HCT116 (cell line): ENCODE measurements at regions not wholly inside any gene's neighbourhood (a gene's known extent, or its start where the extent isn't known, plus 50 kb on each side); places are given as distances from the start of the nearest gene placed in this dataset.

Source experiments
- ATAC-seq: fragments of 200-7000 bp; cut with Tn5 transposase; 2 replicates; pipeline ENCODE4 v1.9.1; 2020; ENCODE audit warnings: mild to moderate bottlenecking, moderate library complexity
- BruUV-seq: library from RNA; stranded (reverse); fragments of 400-500 nt; replicated peaks from 2 replicates; lab custom pipeline; 2021; lab: Mats Ljungman, UMichigan
- CTCF ChIA-PET: fragments of 300-600 bp; sonication (Branson Sonifier 250); formaldehyde crosslinking; loops from one replicate; lab custom pipeline; 2021; ENCODE audit warnings: antibody characterized with exemption; lab: Charles Lee
- POLR2A ChIA-PET: fragments of 300-600, 350-600 bp; sonication (Branson Sonifier 250); formaldehyde crosslinking; loops from one replicate; lab custom pipeline; 2021; ENCODE audit warnings: antibody characterized with exemption; lab: Charles Lee
- RAD21 ChIA-PET, 2 experiments: fragments of 300-600 bp; sonication (Branson Sonifier 250); formaldehyde crosslinking; loops; one replicate each; lab custom pipeline; 2023; ENCODE audit warnings: low total read pairs in 2 of 2; ENCODE audit not compliant: uncharacterized antibody in 2 of 2, unreplicated experiment in 2 of 2, low non-redundant PET in 1 of 2; lab: Charles Lee
- DNase-seq: peaks from one replicate; pipeline ENCODE4 v3.0.0-alpha.2; 2010; ENCODE audit warnings: low read depth, low spot score
- H2AFZ ChIP-seq: fragments of 200-600 bp; shearing (Covaris generic), sonication (generic); 2 replicates; pipeline ENCODE4 v1.6.1; 2017; ENCODE audit warnings: low read depth, mixed run types, mixed read lengths, antibody characterized with exemption, low read length; ENCODE audit not compliant: poor library complexity, severe bottlenecking
- H3K27ac ChIP-seq: 2 replicates; pipeline ENCODE4 v1.5.1; 2012; ENCODE audit warnings: low read depth, low read length
- H3K27me3 ChIP-seq: fragments of 200-600 bp; sonication (generic); 2 replicates; pipeline ENCODE4 v1.6.1; 2016; ENCODE audit warnings: mixed run types, low read length, mixed read lengths; ENCODE audit not compliant: insufficient read depth
- H3K36me3 ChIP-seq, 2 experiments: fragments of 200-500 bp in 1 of 2; fragments of 200-600 bp in 1 of 2; sonication (Bioruptor generic) in 1 of 2; sonication (generic) in 1 of 2; 2 replicates each; pipeline versions ENCODE4 v1.5.1 to v1.6.1; 2014 to 2016; ENCODE audit warnings: low read length in 2 of 2, inconsistent platforms in 1 of 2, mixed read lengths in 1 of 2, mixed run types in 1 of 2; ENCODE audit not compliant: insufficient read depth in 2 of 2, control insufficient read depth in 1 of 2
- H3K4me1 ChIP-seq, 2 experiments: fragments of 200-600 bp in 1 of 2; sonication (generic) in 1 of 2; 2 replicates each; pipeline versions ENCODE4 v1.5.1 to v1.6.1; 2012 to 2017; ENCODE audit warnings: low read length in 2 of 2, inconsistent platforms in 1 of 2, mild to moderate bottlenecking in 1 of 2, mixed read lengths in 1 of 2, mixed run types in 1 of 2, moderate library complexity in 1 of 2; ENCODE audit not compliant: insufficient read depth in 2 of 2, control insufficient read depth in 1 of 2
- H3K4me2 ChIP-seq: fragments of 200-600 bp; sonication (generic); 2 replicates; pipeline ENCODE4 v1.6.1; 2017; ENCODE audit warnings: mixed run types, low read length, mixed read lengths
- H3K4me3 ChIP-seq, 2 experiments: fragments of 200-600 bp in 1 of 2; sonication (generic) in 1 of 2; replicated peaks in 1 of 2; 2 replicates each; pipeline ENCODE4 v1.5.1; 2011 to 2016; ENCODE audit warnings: low read length in 2 of 2, control low read depth in 1 of 2, low read depth in 1 of 2, mild to moderate bottlenecking in 1 of 2, mixed read lengths in 1 of 2, mixed run types in 1 of 2
- H3K79me2 ChIP-seq: fragments of 200-600 bp; sonication (generic); 2 replicates; pipeline ENCODE4 v1.6.1; 2017; ENCODE audit warnings: mild to moderate bottlenecking, mixed run types, low read length, moderate library complexity, mixed read lengths; ENCODE audit not compliant: insufficient read depth
- H3K9ac ChIP-seq: fragments of 200-600 bp; sonication (generic); 2 replicates; pipeline ENCODE4 v1.6.1; 2016; ENCODE audit warnings: low read length, mixed read lengths
- H3K9me2 ChIP-seq: fragments of 200-600 bp; sonication (generic), shearing (Covaris generic); 2 replicates; pipeline ENCODE4 v1.6.1; 2017; ENCODE audit warnings: mixed run types, mild to moderate bottlenecking, moderate library complexity; ENCODE audit not compliant: insufficient read depth
- H3K9me3 ChIP-seq, 2 experiments: fragments of 200-500 bp in 1 of 2; fragments of 200-600 bp in 1 of 2; sonication (Bioruptor generic) in 1 of 2; sonication (generic) in 1 of 2; 2 replicates each; pipeline ENCODE4 v1.6.1; 2014 to 2017; ENCODE audit warnings: low read length in 2 of 2, mixed read lengths in 2 of 2, inconsistent platforms in 1 of 2, low read depth in 1 of 2, mild to moderate bottlenecking in 1 of 2, mixed run types in 1 of 2, moderate library complexity in 1 of 2; ENCODE audit not compliant: control insufficient read depth in 1 of 2, insufficient read depth in 1 of 2
- H4K20me1 ChIP-seq: fragments of 200-600 bp; sonication (generic), shearing (Covaris generic); 2 replicates; pipeline ENCODE4 v1.6.1; 2017; ENCODE audit warnings: mixed run types, mild to moderate bottlenecking, moderate library complexity; ENCODE audit not compliant: insufficient read depth
- CBX3 ChIP-seq: IDR thresholded peaks from 2 replicates; pipeline ENCODE4 v1.6.1; 2012; ENCODE audit warnings: low read depth
- EGR1 ChIP-seq: IDR thresholded peaks from 2 replicates; pipeline ENCODE4 v1.6.1; 2012; ENCODE audit warnings: low read depth
- ELF1 ChIP-seq: IDR thresholded peaks from 2 replicates; pipeline ENCODE4 v1.6.1; 2012; ENCODE audit warnings: low read depth, borderline replicate concordance
- EZH2 ChIP-seq: fragments of 200-600 bp; sonication (generic); IDR thresholded peaks from 2 replicates; pipeline ENCODE4 v1.6.1; 2017; ENCODE audit warnings: antibody characterized with exemption, mixed run types
- EZH2phosphoT487 ChIP-seq: fragments of 200-600 bp; IDR thresholded peaks from 2 replicates; pipeline ENCODE4 v1.6.1; 2018; ENCODE audit warnings: antibody characterized with exemption, borderline replicate concordance
- FOSL1 ChIP-seq: IDR thresholded peaks from 2 replicates; pipeline ENCODE4 v1.6.1; 2012; ENCODE audit warnings: low read depth
- JUND ChIP-seq: IDR thresholded peaks from 2 replicates; pipeline ENCODE4 v1.6.1; 2012
- POLR2A ChIP-seq: IDR thresholded peaks from 2 replicates; pipeline ENCODE4 v1.7.0; 2011; ENCODE audit warnings: borderline replicate concordance; ENCODE audit not compliant: insufficient read depth, insufficient read length; ENCODE audit errors: extremely low read depth
- POLR2AphosphoS5 ChIP-seq: IDR thresholded peaks from 2 replicates; pipeline ENCODE4 v1.6.1; 2011; ENCODE audit warnings: mild to moderate bottlenecking, low read depth, low read length, moderate library complexity
- RAD21 ChIP-seq: IDR thresholded peaks from 2 replicates; pipeline ENCODE4 v1.6.1; 2012; ENCODE audit warnings: low read depth, mild to moderate bottlenecking
- SIN3A ChIP-seq: IDR thresholded peaks from 2 replicates; pipeline ENCODE4 v1.6.1; 2012; ENCODE audit warnings: low read depth
- SP1 ChIP-seq: IDR thresholded peaks from 2 replicates; pipeline ENCODE4 v1.6.1; 2012; ENCODE audit warnings: low read depth
- ZNF274 ChIP-seq: fragments of 200-500 bp; sonication (Bioruptor generic); IDR thresholded peaks from 2 replicates; pipeline ENCODE4 v1.6.1; 2014; ENCODE audit warnings: mild to moderate bottlenecking, low read depth, low read length, inconsistent platforms
- intact Hi-C: fragments of 100-400 bp; cut with micrococcal nuclease; formaldehyde crosslinking; loops from 2 replicates; pipeline ENCODE4 v1.10.0; 2022
- TF ChIP-seq, protein P1 (sequence below), 3 experiments: fragments of 200-600 bp in 1 of 3; sonication (generic) in 1 of 3; IDR thresholded peaks in 2 of 3; conservative IDR thresholded peaks in 1 of 3; 2 replicates each; pipeline ENCODE4 v1.5.1; 2012 to 2017; ENCODE audit warnings: low read depth in 2 of 3, low read length in 2 of 3, antibody characterized with exemption in 1 of 3, borderline replicate concordance in 1 of 3, control low read depth in 1 of 3, mild to moderate bottlenecking in 1 of 3, mixed read lengths in 1 of 3, mixed run types in 1 of 3, moderate library complexity in 1 of 3; ENCODE audit not compliant: insufficient read depth in 1 of 3
- TF ChIP-seq, protein P2 (sequence below): IDR thresholded peaks from 2 replicates; pipeline ENCODE4 v1.6.1; 2012; ENCODE audit warnings: low read depth

DNA sequence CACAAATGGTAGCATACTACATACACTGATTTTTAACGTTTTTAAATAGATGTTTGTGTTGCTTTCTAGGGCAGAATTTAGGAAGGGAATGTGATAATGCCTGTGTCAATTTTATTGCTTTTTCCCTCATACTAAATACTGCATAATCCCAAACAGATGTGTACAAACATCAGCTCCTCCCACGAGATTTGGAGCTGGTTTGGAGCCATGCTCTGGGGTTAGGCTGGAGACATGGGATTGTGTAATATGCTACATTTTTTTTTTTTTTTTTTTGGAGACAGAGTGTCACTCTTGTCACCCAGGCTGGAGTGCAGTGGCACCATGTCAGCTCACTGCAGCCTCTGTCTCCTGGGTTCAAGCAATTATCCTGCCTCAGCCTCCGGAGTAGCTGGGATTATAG is 80.1 kb downstream of the EBLN2 start:
- no peak overlapping the region for H3K4me2 ChIP-seq
- H3K36me3 ChIP-seq = no peaks in the 10 kb centered on the region
- H3K79me2 ChIP-seq = no peaks in the 10 kb centered on the region
- no peaks in the 10 kb centered on the region for H3K4me1 ChIP-seq
- no peak for DNase-seq
- POLR2A ChIA-PET = no interaction called here
- CTCF ChIA-PET = no interaction called here
- no peak overlapping the region for H3K27ac ChIP-seq
- H3K9me2 ChIP-seq = no peaks in the 10 kb centered on the region
- H3K9me3 ChIP-seq = no peaks in the 10 kb centered on the region
- H3K9ac ChIP-seq = no peak overlapping the region
- no TSS peak for BruUV-seq
- H4K20me1 ChIP-seq = no peaks in the 10 kb centered on the region
- TF ChIP-seq, protein P1, sequence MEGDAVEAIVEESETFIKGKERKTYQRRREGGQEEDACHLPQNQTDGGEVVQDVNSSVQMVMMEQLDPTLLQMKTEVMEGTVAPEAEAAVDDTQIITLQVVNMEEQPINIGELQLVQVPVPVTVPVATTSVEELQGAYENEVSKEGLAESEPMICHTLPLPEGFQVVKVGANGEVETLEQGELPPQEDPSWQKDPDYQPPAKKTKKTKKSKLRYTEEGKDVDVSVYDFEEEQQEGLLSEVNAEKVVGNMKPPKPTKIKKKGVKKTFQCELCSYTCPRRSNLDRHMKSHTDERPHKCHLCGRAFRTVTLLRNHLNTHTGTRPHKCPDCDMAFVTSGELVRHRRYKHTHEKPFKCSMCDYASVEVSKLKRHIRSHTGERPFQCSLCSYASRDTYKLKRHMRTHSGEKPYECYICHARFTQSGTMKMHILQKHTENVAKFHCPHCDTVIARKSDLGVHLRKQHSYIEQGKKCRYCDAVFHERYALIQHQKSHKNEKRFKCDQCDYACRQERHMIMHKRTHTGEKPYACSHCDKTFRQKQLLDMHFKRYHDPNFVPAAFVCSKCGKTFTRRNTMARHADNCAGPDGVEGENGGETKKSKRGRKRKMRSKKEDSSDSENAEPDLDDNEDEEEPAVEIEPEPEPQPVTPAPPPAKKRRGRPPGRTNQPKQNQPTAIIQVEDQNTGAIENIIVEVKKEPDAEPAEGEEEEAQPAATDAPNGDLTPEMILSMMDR (IDR thresholded peaks at IDR 0.05 in 2 of 3, conservative IDR thresholded peaks at IDR 0.05 in 1 of 3; ENCODE audit: borderline replicate concordance in 1 of 3, insufficient read depth in 1 of 3, low read depth in 2 of 3, low read length in 2 of 3) = no peak
- no peak for TF ChIP-seq EGR1
- intact Hi-C loops = no loop called here
- no peak for ATAC-seq
- no peak overlapping the region for H3K4me3 ChIP-seq
- H3K27me3 ChIP-seq = peaks cover 22% of the 10 kb centered on the region
- RAD21 ChIA-PET = no interaction called here
- H2AFZ ChIP-seq = no peak overlapping the region

DNA sequence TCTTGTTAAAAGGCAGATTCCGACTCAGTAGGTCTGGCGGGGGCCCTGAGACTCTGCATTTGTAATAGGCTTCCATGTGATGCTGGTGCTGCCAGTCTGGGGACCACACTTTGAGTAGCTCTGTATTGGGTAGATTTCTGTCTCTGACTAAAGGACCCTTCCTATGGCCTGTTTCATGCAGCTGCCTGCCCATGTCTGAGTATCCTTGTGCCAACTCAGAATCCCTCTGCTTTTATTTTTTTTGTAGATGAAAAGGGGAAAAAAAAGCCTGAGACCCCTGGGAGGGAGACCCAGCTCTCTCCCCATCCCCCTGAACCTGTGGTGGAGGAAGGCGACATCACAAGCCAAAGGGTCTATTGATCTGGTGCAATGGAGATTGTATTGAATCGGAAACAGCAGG is 81.9 kb downstream of the EBLN2 start:
- no peak overlapping the region for H3K9ac ChIP-seq
- POLR2A ChIA-PET = no interaction called here
- H3K27ac ChIP-seq = no peak overlapping the region
- no peaks in the 10 kb centered on the region for H4K20me1 ChIP-seq
- no peak overlapping the region for H3K4me2 ChIP-seq
- peaks cover 26% of the 10 kb centered on the region for H3K27me3 ChIP-seq
- CTCF ChIA-PET = no interaction called here
- H3K9me2 ChIP-seq = no peaks in the 10 kb centered on the region
- H3K4me3 ChIP-seq = no peak overlapping the region
- DNase-seq (no peak), ATAC-seq (no peak)
- H3K4me1 ChIP-seq = no peaks in the 10 kb centered on the region
- no TSS peak for BruUV-seq
- H3K9me3 ChIP-seq = no peaks in the 10 kb centered on the region
- intact Hi-C loops = no loop called here
- RAD21 ChIA-PET = no interaction called here
- no peaks in the 10 kb centered on the region for H3K79me2 ChIP-seq
- H3K36me3 ChIP-seq = no peaks in the 10 kb centered on the region
- no peak overlapping the region for H2AFZ ChIP-seq
- TF ChIP-seq FOSL1 (no peak), ZNF274 (no peak), POLR2AphosphoS5 (no peak), RAD21 (no peak), POLR2A (no peak), JUND (no peak), CBX3 (no peak), ELF1 (no peak), EZH2phosphoT487 (no peak), SIN3A (no peak), EZH2 (no peak), SP1 (no peak)
- TF ChIP-seq, protein P2, sequence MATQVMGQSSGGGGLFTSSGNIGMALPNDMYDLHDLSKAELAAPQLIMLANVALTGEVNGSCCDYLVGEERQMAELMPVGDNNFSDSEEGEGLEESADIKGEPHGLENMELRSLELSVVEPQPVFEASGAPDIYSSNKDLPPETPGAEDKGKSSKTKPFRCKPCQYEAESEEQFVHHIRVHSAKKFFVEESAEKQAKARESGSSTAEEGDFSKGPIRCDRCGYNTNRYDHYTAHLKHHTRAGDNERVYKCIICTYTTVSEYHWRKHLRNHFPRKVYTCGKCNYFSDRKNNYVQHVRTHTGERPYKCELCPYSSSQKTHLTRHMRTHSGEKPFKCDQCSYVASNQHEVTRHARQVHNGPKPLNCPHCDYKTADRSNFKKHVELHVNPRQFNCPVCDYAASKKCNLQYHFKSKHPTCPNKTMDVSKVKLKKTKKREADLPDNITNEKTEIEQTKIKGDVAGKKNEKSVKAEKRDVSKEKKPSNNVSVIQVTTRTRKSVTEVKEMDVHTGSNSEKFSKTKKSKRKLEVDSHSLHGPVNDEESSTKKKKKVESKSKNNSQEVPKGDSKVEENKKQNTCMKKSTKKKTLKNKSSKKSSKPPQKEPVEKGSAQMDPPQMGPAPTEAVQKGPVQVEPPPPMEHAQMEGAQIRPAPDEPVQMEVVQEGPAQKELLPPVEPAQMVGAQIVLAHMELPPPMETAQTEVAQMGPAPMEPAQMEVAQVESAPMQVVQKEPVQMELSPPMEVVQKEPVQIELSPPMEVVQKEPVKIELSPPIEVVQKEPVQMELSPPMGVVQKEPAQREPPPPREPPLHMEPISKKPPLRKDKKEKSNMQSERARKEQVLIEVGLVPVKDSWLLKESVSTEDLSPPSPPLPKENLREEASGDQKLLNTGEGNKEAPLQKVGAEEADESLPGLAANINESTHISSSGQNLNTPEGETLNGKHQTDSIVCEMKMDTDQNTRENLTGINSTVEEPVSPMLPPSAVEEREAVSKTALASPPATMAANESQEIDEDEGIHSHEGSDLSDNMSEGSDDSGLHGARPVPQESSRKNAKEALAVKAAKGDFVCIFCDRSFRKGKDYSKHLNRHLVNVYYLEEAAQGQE = no peak
- TF ChIP-seq, protein P1 (IDR thresholded peaks at IDR 0.05 in 2 of 3, conservative IDR thresholded peaks at IDR 0.05 in 1 of 3; ENCODE audit: borderline replicate concordance in 1 of 3, insufficient read depth in 1 of 3, low read depth in 2 of 3, low read length in 2 of 3) = no peak
